HG02943 (cell line): ENCODE measurements at regions not wholly inside any gene's neighbourhood (a gene's known extent, or its start where the extent isn't known, plus 50 kb on each side); places are given as distances from the start of the nearest gene placed in this dataset.
"Not testable (repeated sequence)": the region's sequence is repeated elsewhere in the genome, so short reads cannot be mapped to it uniquely, and the experiment has no call there.

Experiments
- ATAC-seq: cut with Tn5 transposase; IDR thresholded peaks from one replicate; pipeline ENCODE4 v1.9.1; 2021; ENCODE audit warnings: mild to moderate bottlenecking, low read depth, moderate library complexity; ENCODE audit not compliant: unreplicated experiment

GRCh38 chr3:94314218-94314883 is 251.5 kb downstream of the NSUN3 start:
- ATAC-seq: no peak

GRCh38 chr3:94317017-94317416 is 254.2 kb downstream of the NSUN3 start:
- no peak for ATAC-seq

- no peak for ATAC-seq
These were observed 260.7 kb downstream of the NSUN3 start for GRCh38 chr3:94323596-94323995.

GRCh38 chr3:94331831-94332230 is 269.0 kb downstream of the NSUN3 start:
- no peak for ATAC-seq

GRCh38 chr3:94336046-94336753 is 273.3 kb downstream of the NSUN3 start:
- no peak for ATAC-seq

- ATAC-seq: no peak
These were observed 282.2 kb downstream of the NSUN3 start for GRCh38 chr3:94345101-94345500.

- no peak for ATAC-seq
These were observed 286.5 kb downstream of the NSUN3 start for GRCh38 chr3:94349310-94349878.

GRCh38 chr3:94356581-94356980 is 293.7 kb downstream of the NSUN3 start:
- ATAC-seq: no peak

- ATAC-seq: no peak
These were observed 297.1 kb downstream of the NSUN3 start for GRCh38 chr3:94359996-94360395.

- ATAC-seq: no peak
These were observed 298.1 kb downstream of the NSUN3 start for GRCh38 chr3:94360987-94361386.

- no peak for ATAC-seq
These were observed 299.5 kb downstream of the NSUN3 start for GRCh38 chr3:94362393-94362792.

GRCh38 chr3:94365006-94365405 is 302.1 kb downstream of the NSUN3 start:
- ATAC-seq: no peak

- ATAC-seq: no peak
These were observed 309.2 kb downstream of the NSUN3 start for GRCh38 chr3:94372026-94372425.

GRCh38 chr3:94373456-94373855 is 310.6 kb downstream of the NSUN3 start:
- ATAC-seq: no peak

- ATAC-seq: no peak
These were observed 311.7 kb downstream of the NSUN3 start for GRCh38 chr3:94374439-94375161.

GRCh38 chr3:94377123-94377696 is 314.3 kb downstream of the NSUN3 start:
- not testable (repeated sequence) for ATAC-seq

- not testable (repeated sequence) for ATAC-seq
These were observed 315.0 kb downstream of the NSUN3 start for GRCh38 chr3:94377863-94378262.

GRCh38 chr3:94378322-94378721 is 315.5 kb downstream of the NSUN3 start:
- ATAC-seq: no peak

GRCh38 chr3:94379264-94379663 is 316.4 kb downstream of the NSUN3 start:
- no peak for ATAC-seq

GRCh38 chr3:94394885-94395284 is 332.0 kb downstream of the NSUN3 start:
- ATAC-seq: no peak

GRCh38 chr3:94395851-94396250 is 333.0 kb downstream of the NSUN3 start:
- no peak for ATAC-seq
